Type B pancreatic cell (in vitro differentiated cells): ENCODE measurements at regions not wholly inside any gene's neighbourhood (a gene's known extent, or its start where the extent isn't known, plus 50 kb on each side); places are given as distances from the start of the nearest gene placed in this dataset.

ENCODE experiments used
- DNase-seq: peaks from one replicate; pipeline ENCODE4 v3.0.0; 2021; ENCODE audit warnings: mixed read lengths; ENCODE audit not compliant: unreplicated experiment; ENCODE audit errors: extremely low spot score
- H3K27ac Mint-ChIP-seq: 2 replicates; pipeline ENCODE4 v1.8.0; 2021; ENCODE audit warnings: mild to moderate bottlenecking, mixed read lengths
- H3K27me3 Mint-ChIP-seq: 2 replicates; pipeline ENCODE4 v1.8.0; 2021; ENCODE audit warnings: mixed read lengths
- H3K36me3 Mint-ChIP-seq: 2 replicates; pipeline ENCODE4 v1.8.0; 2021; ENCODE audit warnings: mixed read lengths
- H3K4me1 Mint-ChIP-seq: one replicate; pipeline ENCODE4 v1.8.0; 2021; ENCODE audit warnings: mixed read lengths; ENCODE audit not compliant: unreplicated experiment
- H3K4me3 Mint-ChIP-seq: 2 replicates; pipeline ENCODE4 v1.8.0; 2021; ENCODE audit warnings: mild to moderate bottlenecking, mixed read lengths
- H3K9me3 Mint-ChIP-seq: 2 replicates; pipeline ENCODE4 v1.8.0; 2021; ENCODE audit warnings: mixed read lengths
- TF ChIP-seq, protein P1 (sequence below): fragments of 200-600 bp; sonication (generic); conservative IDR thresholded peaks from 2 replicates; pipeline ENCODE4 v1.5.0; 2021; ENCODE audit warnings: antibody characterized with exemption, mild to moderate bottlenecking

DNA sequence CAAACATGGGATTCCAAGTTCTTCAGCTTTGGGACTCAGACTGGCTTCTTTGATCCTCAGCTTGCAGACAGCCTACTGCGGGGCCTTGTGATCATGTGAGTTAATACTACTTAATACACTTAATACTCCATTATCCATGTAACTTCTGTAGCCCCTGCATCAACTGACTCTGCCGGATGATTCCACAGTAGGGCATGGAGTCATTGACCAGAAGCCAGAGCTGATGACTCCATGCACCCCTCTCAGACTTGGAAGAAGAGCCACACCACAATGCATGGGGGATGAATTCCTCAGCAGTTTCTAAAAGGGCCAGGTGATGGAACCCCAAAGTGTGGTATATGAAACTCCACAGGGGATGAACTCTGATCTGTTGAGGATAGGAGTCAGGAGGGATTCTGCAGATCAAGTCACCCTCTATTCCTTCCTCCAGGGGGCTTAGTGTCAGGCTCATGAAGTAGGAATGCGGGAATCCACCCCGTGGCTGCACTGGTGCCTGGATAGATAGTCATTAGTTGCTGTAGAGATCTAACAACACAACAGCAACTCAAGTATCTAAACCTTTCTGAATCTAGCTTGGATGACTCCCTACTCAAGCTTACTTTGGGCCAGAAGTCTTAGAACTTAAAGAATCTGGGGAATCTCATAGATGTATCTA is 70.2 kb downstream of the GPR6 start:
- Mint-ChIP-seq H3K9me3 (no peaks in the 10 kb centered on the region), H3K27me3 (peaks cover 1% of the 10 kb centered on the region), H3K27ac (no peak overlapping the region), H3K36me3 (no peaks in the 10 kb centered on the region), H3K4me1 (peaks cover 3% of the 10 kb centered on the region), H3K4me3 (no peak overlapping the region)
- DNase-seq = no peak
- TF ChIP-seq, protein P1, sequence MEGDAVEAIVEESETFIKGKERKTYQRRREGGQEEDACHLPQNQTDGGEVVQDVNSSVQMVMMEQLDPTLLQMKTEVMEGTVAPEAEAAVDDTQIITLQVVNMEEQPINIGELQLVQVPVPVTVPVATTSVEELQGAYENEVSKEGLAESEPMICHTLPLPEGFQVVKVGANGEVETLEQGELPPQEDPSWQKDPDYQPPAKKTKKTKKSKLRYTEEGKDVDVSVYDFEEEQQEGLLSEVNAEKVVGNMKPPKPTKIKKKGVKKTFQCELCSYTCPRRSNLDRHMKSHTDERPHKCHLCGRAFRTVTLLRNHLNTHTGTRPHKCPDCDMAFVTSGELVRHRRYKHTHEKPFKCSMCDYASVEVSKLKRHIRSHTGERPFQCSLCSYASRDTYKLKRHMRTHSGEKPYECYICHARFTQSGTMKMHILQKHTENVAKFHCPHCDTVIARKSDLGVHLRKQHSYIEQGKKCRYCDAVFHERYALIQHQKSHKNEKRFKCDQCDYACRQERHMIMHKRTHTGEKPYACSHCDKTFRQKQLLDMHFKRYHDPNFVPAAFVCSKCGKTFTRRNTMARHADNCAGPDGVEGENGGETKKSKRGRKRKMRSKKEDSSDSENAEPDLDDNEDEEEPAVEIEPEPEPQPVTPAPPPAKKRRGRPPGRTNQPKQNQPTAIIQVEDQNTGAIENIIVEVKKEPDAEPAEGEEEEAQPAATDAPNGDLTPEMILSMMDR = no peak

DNA sequence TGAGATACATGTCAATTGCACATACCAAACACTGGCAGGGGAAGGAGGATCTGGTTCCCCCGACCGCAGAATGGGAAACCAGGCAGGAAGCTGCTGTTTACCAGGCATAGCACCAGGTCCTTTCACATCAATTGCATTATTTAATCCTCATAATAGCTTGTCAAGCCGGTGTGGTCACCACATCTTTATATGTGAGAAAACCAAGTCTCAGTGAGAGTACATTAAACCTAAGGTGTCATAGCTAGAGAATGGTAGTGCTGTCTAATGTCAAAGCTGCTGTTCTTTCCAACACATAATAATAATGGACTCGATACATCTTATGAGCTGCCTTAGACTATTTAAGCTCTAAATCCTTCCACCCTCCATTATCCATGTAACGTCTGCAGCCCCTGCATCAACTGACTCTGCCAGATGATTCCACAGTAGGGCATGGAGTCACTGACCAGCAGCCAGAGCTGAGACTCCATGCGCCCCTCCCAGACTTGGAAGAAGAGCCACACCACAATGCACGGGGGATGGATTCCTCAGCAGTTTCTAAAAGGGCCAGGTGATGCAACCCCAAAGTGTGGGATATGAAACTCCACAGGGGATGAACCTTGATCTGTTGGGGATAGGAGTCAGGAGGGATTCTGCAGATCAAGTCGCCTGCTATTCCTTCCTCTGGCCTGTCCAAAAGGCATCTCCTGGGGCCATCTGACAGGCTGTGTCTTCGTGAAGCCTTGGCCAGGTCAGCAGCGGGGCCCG is 71.8 kb downstream of the GPR6 start:
- no peak overlapping the region for H3K4me3 Mint-ChIP-seq
- no peak for DNase-seq
- H3K4me1 Mint-ChIP-seq = peaks cover 6% of the 10 kb centered on the region
- no peaks in the 10 kb centered on the region for H3K9me3 Mint-ChIP-seq
- H3K36me3 Mint-ChIP-seq = no peaks in the 10 kb centered on the region
- H3K27ac Mint-ChIP-seq = no peak overlapping the region
- TF ChIP-seq, protein P1 = no peak
- H3K27me3 Mint-ChIP-seq = peaks cover 4% of the 10 kb centered on the region
